ENCODE measurements at regions not wholly inside any gene's neighbourhood (a gene's known extent, or its start where the extent isn't known, plus 50 kb on each side); places are given as distances from the start of the nearest gene placed in this dataset.

GRCh38 chr3:151550025-151550618, 89.3 kb upstream of the IGSF10 start:
- no peaks in the 10 kb centered on the region for H4K20me1 ChIP-seq (ENCODE audit: insufficient read depth, low read length)
- no peaks in the 10 kb centered on the region for H3K79me2 ChIP-seq (ENCODE audit: insufficient read depth, low read length)
- H3K9me3 ChIP-seq (ENCODE audit: low read depth, low read length), result no peaks in the 10 kb centered on the region
- H3K27me3 ChIP-seq (ENCODE audit: insufficient read depth, low read length), result no peaks in the 10 kb centered on the region
- H3K36me3 ChIP-seq (ENCODE audit: insufficient read depth, low read length), result no peaks in the 10 kb centered on the region
- no peak for DNase-seq (ENCODE audit: insufficient read length, low spot score, missing footprints)
- no peak overlapping the region for H2AFZ ChIP-seq (ENCODE audit: low read length)
- no peak overlapping the region for H3K4me3 ChIP-seq (ENCODE audit: insufficient read depth, low read length)
- TF ChIP-seq, protein P1, sequence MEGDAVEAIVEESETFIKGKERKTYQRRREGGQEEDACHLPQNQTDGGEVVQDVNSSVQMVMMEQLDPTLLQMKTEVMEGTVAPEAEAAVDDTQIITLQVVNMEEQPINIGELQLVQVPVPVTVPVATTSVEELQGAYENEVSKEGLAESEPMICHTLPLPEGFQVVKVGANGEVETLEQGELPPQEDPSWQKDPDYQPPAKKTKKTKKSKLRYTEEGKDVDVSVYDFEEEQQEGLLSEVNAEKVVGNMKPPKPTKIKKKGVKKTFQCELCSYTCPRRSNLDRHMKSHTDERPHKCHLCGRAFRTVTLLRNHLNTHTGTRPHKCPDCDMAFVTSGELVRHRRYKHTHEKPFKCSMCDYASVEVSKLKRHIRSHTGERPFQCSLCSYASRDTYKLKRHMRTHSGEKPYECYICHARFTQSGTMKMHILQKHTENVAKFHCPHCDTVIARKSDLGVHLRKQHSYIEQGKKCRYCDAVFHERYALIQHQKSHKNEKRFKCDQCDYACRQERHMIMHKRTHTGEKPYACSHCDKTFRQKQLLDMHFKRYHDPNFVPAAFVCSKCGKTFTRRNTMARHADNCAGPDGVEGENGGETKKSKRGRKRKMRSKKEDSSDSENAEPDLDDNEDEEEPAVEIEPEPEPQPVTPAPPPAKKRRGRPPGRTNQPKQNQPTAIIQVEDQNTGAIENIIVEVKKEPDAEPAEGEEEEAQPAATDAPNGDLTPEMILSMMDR (IDR thresholded peaks at IDR 0.05; ENCODE audit: extremely low read depth, low read depth, low read length), result no peak
- H3K4me1 ChIP-seq (ENCODE audit: insufficient read depth, low read length), result no peaks in the 10 kb centered on the region
- no peak overlapping the region for H3K27ac ChIP-seq (ENCODE audit: low read depth, low read length)
- H3K4me2 ChIP-seq (ENCODE audit: insufficient read depth, low read length), result no peak overlapping the region

DNA sequence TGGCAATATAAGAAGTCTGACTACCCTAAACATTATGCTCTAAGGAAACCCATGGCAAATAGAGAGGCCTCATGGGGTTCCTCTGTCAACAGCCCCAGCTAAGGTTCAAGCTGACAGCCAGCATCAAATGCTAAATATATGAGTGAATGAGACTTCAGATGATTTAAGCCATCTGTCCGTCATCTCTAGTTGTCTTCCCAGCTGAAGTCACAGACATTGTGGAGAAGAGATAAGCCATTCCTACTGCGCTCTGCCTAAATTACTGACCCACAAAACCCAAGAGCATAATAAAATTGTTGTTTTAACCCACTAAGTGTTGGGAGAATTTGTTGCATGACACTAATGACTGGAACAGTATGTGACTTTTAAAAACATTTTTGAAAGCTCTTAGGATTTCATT, 87.3 kb upstream of the IGSF10 start:
- Histone ChIP-seq H3K4me3 (ENCODE audit: insufficient read depth, low read length) (no peak overlapping the region), H2AFZ (ENCODE audit: low read length) (no peak overlapping the region), H3K27ac (ENCODE audit: low read depth, low read length) (no peak overlapping the region), H3K27me3 (ENCODE audit: insufficient read depth, low read length) (no peaks in the 10 kb centered on the region), H3K4me2 (ENCODE audit: insufficient read depth, low read length) (no peak overlapping the region), H3K4me1 (ENCODE audit: insufficient read depth, low read length) (no peaks in the 10 kb centered on the region), H4K20me1 (ENCODE audit: insufficient read depth, low read length) (no peaks in the 10 kb centered on the region), H3K36me3 (ENCODE audit: insufficient read depth, low read length) (no peaks in the 10 kb centered on the region), H3K9me3 (ENCODE audit: low read depth, low read length) (no peaks in the 10 kb centered on the region), H3K79me2 (ENCODE audit: insufficient read depth, low read length) (no peaks in the 10 kb centered on the region)
- no peak for DNase-seq (ENCODE audit: insufficient read length, low spot score, missing footprints)
- TF ChIP-seq, protein P1 (IDR thresholded peaks at IDR 0.05; ENCODE audit: extremely low read depth, low read depth, low read length), result no peak

DNA sequence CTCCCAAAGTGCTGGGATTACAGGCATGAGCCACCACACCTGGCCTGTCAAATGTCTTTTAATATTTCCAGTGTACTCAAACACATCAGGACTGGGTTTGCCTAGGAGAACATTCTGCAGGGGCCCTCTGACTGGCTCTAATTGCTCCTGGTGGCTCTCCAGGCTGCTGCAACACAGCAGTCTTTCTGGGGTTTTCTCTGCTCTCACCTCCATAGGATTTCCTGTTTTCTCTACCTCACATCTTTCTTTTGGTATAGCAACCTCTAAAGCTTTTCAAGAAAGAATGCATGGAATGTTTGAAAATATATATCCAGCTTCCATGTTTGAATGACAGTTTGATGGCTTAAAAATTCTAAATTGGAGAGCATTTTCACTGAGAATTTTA, 83.3 kb upstream of the IGSF10 start:
- H2AFZ ChIP-seq (ENCODE audit: low read length), result no peak overlapping the region
- H3K79me2 ChIP-seq (ENCODE audit: insufficient read depth, low read length), result no peaks in the 10 kb centered on the region
- no peaks in the 10 kb centered on the region for H3K36me3 ChIP-seq (ENCODE audit: insufficient read depth, low read length)
- no peak for DNase-seq (ENCODE audit: insufficient read length, low spot score, missing footprints)
- H3K27ac ChIP-seq (ENCODE audit: low read depth, low read length), result no peak overlapping the region
- no peaks in the 10 kb centered on the region for H4K20me1 ChIP-seq (ENCODE audit: insufficient read depth, low read length)
- no peak overlapping the region for H3K4me2 ChIP-seq (ENCODE audit: insufficient read depth, low read length)
- H3K4me1 ChIP-seq (ENCODE audit: insufficient read depth, low read length), result peaks cover 4% of the 10 kb centered on the region
- H3K27me3 ChIP-seq (ENCODE audit: insufficient read depth, low read length), result no peaks in the 10 kb centered on the region
- TF ChIP-seq, protein P1 (IDR thresholded peaks at IDR 0.05; ENCODE audit: extremely low read depth, low read depth, low read length), result no peak
- H3K9me3 ChIP-seq (ENCODE audit: low read depth, low read length), result no peaks in the 10 kb centered on the region
- no peak overlapping the region for H3K4me3 ChIP-seq (ENCODE audit: insufficient read depth, low read length)

- H3K27me3 ChIP-seq (ENCODE audit: insufficient read depth, low read length), result no peaks in the 10 kb centered on the region
- no peaks in the 10 kb centered on the region for H3K79me2 ChIP-seq (ENCODE audit: insufficient read depth, low read length)
- H3K36me3 ChIP-seq (ENCODE audit: insufficient read depth, low read length), result no peaks in the 10 kb centered on the region
- no peaks in the 10 kb centered on the region for H3K9me3 ChIP-seq (ENCODE audit: low read depth, low read length)
- H3K4me1 ChIP-seq (ENCODE audit: insufficient read depth, low read length), result peaks cover 27% of the 10 kb centered on the region
- TF ChIP-seq, protein P1 (IDR thresholded peaks at IDR 0.05; ENCODE audit: extremely low read depth, low read depth, low read length), result no peak
- no peak overlapping the region for H3K4me3 ChIP-seq (ENCODE audit: insufficient read depth, low read length)
- no peak for DNase-seq (ENCODE audit: insufficient read length, low spot score, missing footprints)
- H3K4me2 ChIP-seq (ENCODE audit: insufficient read depth, low read length), result no peak overlapping the region
- no peak overlapping the region for H2AFZ ChIP-seq (ENCODE audit: low read length)
- no peaks in the 10 kb centered on the region for H4K20me1 ChIP-seq (ENCODE audit: insufficient read depth, low read length)
- H3K27ac ChIP-seq (ENCODE audit: low read depth, low read length), result no peak overlapping the region
Measured at GRCh38 chr3:151541178-151541577, 80.3 kb upstream of the IGSF10 start.

Data from osteoblast (primary cell).